ENCODE measurements at regions not wholly inside any gene's neighbourhood (a gene's known extent, or its start where the extent isn't known, plus 50 kb on each side); places are given as distances from the start of the nearest gene placed in this dataset.
"Not testable (repeated sequence)": the region's sequence is repeated elsewhere in the genome, so short reads cannot be mapped to it uniquely, and the experiment has no call there.

DNA sequence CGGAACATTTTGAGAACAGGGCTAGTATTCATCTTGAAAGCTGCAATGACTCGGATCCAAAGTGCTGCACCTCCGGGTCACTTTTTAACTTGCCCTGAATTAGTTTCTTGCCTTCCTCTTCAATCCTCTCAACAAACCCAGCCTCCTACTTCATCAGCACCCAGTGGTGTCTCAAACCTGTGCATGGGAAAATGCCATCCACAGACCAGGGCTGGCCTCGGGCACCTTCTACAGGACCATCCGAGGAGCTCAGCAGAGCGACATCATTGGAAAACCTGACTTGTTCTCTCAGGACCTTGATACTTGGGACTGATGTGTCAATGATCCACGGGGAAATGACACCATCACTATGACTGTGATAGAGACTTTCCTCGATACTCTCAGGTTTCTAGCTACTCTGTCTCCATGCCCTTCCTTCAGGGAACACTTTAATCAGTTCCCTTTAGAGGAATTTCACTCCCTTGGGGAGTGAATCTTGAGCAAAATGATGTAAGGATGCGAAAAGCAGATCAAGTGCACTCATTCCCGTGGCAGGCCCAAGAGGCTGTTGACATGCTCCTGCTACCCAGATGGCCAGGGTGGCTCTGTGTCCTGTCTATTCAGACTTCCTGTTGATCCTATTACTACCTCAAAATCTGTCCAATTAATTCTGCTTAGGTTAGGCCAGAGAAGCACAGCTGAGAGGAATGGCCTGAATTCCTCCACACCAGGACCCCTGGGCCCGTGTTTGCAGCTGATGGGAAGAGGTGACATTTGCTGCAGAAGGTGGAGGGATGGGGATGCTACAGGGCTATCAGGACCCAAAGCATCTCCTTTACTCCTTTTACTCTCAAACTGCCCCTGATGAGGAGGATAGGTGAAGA is 96.5 kb upstream of the SLC25A48 start:
- WGBS, 2 donors (ENCODE audit: low coverage in 1 of 2), result 86 to 87% methylated on average over 7 to 11 of the region's 11 CpGs
- no peak for DNase-seq
- intact Hi-C loops (cut with DNase I; ENCODE audit: low total_unique reads) (no loop called here), in situ Hi-C loops (cut with MboI; ENCODE audit: low pct_ligation_motif_present in 1 of 4, low pct_unique_long_range_greater_than_20kb in 1 of 4, low sequenced_read_pairs in 3 of 4) (no loop called here)
- no peak for TF ChIP-seq POLR2AphosphoS5 (IDR thresholded peaks at IDR 0.05)
- TF ChIP-seq, protein P1, sequence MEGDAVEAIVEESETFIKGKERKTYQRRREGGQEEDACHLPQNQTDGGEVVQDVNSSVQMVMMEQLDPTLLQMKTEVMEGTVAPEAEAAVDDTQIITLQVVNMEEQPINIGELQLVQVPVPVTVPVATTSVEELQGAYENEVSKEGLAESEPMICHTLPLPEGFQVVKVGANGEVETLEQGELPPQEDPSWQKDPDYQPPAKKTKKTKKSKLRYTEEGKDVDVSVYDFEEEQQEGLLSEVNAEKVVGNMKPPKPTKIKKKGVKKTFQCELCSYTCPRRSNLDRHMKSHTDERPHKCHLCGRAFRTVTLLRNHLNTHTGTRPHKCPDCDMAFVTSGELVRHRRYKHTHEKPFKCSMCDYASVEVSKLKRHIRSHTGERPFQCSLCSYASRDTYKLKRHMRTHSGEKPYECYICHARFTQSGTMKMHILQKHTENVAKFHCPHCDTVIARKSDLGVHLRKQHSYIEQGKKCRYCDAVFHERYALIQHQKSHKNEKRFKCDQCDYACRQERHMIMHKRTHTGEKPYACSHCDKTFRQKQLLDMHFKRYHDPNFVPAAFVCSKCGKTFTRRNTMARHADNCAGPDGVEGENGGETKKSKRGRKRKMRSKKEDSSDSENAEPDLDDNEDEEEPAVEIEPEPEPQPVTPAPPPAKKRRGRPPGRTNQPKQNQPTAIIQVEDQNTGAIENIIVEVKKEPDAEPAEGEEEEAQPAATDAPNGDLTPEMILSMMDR (IDR thresholded peaks at IDR 0.05), result no peak
- no peak for TF ChIP-seq POLR2A (IDR thresholded peaks at IDR 0.05)
- no peak for TF ChIP-seq EP300 (IDR thresholded peaks at IDR 0.05; ENCODE audit: low read depth)
- Histone ChIP-seq H3K9me3 (no peaks in the 10 kb centered on the region), H3K27ac (no peak overlapping the region), H3K4me3 (no peak overlapping the region), H3K27me3 (no peaks in the 10 kb centered on the region), H3K4me1 (no peaks in the 10 kb centered on the region), H3K36me3 (no peaks in the 10 kb centered on the region)

DNA sequence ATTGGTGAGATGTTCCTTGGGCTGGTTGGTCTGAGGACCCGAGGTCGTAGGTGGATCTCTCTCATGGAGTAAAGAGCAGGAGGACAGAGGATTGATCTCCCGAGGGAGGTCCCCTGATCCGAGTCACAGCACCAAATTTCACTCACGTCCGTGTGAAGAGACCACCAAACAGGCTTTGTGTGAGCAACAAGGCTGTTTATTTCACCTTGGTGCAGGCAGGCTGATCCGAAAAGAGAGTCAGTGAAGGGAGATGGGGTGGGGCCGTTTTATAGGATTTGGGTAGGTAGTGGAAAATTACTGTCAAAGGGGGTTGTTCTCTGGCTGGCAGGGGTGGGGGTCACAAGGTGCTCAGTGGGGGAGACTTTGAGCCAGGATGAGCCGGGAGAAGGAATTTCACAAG is 97.5 kb upstream of the SLC25A48 start:
- H3K4me1 ChIP-seq; H3K36me3 ChIP-seq; H3K27me3 ChIP-seq; in situ Hi-C loops (cut with MboI; ENCODE audit: low pct_ligation_motif_present in 1 of 4, low pct_unique_long_range_greater_than_20kb in 1 of 4, low sequenced_read_pairs in 3 of 4); H3K27ac ChIP-seq; intact Hi-C loops (cut with DNase I; ENCODE audit: low total_unique reads); DNase-seq; H3K4me3 ChIP-seq; H3K9me3 ChIP-seq: not testable (repeated sequence)
- WGBS, 2 donors (ENCODE audit: low coverage in 1 of 2), result 66 to 75% methylated on average over 8 to 9 of the region's 9 CpGs

DNA sequence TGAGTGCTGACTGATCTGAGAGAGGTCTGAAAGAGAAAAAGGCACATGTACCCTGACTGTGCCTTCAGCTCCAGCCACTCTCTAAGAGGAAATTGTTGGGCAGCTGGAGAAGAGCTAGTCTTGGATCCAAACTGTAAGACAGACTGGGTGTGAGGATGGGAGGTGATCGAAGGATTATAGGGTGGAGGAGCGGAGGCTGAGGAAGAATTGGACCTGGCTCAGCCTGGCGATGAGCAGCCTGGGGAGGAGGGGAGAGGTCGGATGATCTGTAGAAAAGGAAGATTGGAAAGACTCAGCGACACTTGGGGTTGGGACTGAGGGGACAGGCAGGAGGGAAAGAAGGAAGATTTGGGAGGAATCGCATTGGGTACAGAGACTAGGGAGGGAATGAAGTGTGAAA is 98.6 kb upstream of the SLC25A48 start:
- Histone ChIP-seq H3K27me3 (no peaks in the 10 kb centered on the region), H3K36me3 (no peaks in the 10 kb centered on the region), H3K4me1 (no peaks in the 10 kb centered on the region), H3K27ac (no peak overlapping the region), H3K9me3 (no peaks in the 10 kb centered on the region), H3K4me3 (no peak overlapping the region)
- intact Hi-C loops (cut with DNase I; ENCODE audit: low total_unique reads), result no loop called here
- DNase-seq, result no peak
- TF ChIP-seq, protein P1 (IDR thresholded peaks at IDR 0.05), result no peak
- TF ChIP-seq POLR2A (IDR thresholded peaks at IDR 0.05), result no peak
- TF ChIP-seq POLR2AphosphoS5 (IDR thresholded peaks at IDR 0.05), result no peak
- no peak for TF ChIP-seq EP300 (IDR thresholded peaks at IDR 0.05; ENCODE audit: low read depth)
- 86 to 92% methylated on average over 6 of the region's 6 CpGs for WGBS, 2 donors (ENCODE audit: low coverage in 1 of 2)
- in situ Hi-C loops (cut with MboI; ENCODE audit: low pct_ligation_motif_present in 1 of 4, low pct_unique_long_range_greater_than_20kb in 1 of 4, low sequenced_read_pairs in 3 of 4), result no loop called here

DNA sequence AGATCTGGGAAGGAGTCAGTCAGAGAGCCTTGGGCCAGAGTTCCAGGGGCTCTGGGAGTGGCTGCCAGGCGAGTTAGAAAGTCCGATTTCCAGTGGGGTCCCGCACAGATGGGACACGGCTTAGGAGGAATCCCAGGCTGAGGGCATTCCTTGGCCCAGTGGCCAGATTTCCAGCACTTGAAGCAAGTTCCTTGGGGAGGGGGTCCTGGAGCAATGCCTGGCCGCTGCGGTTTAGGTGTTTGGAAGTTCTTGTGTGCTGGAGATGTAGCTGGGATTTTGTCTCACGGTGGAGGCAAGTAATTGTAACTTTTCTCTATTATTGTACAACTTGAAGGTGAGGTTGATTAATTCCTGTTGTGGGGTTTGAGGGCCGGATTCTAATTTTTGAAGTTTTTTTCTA is 99.5 kb upstream of the SLC25A48 start:
- WGBS, 2 donors (ENCODE audit: low coverage in 1 of 2), result 82 to 92% methylated on average over 5 to 8 of the region's 8 CpGs
- H3K36me3 ChIP-seq; H3K9me3 ChIP-seq; H3K27ac ChIP-seq; in situ Hi-C loops (cut with MboI; ENCODE audit: low pct_ligation_motif_present in 1 of 4, low pct_unique_long_range_greater_than_20kb in 1 of 4, low sequenced_read_pairs in 3 of 4); DNase-seq; H3K27me3 ChIP-seq; H3K4me1 ChIP-seq; intact Hi-C loops (cut with DNase I; ENCODE audit: low total_unique reads); H3K4me3 ChIP-seq: not testable (repeated sequence)

DNA sequence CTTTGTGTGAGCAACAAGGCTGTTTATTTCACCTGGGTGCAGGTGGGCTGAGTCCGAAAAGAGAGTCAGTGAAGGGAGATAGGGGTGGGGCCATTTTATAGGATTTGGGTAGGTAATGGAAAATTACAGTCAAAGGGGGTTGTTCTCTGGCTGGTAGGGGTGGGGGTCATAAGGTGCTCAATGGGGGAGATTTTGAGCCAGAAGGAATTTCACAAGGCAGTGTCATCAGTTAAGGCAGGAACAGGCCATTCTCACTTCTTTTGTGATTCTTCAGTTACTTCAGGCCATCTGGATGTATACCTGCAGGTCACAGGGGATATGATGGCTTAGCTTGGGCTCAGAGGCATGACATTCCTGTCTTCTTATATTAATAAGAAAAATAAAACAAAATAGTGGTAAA is 103.4 kb upstream of the SLC25A48 start:
- 70 to 100% methylated on average over 1 of the region's 1 CpG for WGBS, 2 donors (ENCODE audit: low coverage in 1 of 2)
- H3K27ac ChIP-seq; intact Hi-C loops (cut with DNase I; ENCODE audit: low total_unique reads); H3K4me3 ChIP-seq; H3K27me3 ChIP-seq; DNase-seq; H3K4me1 ChIP-seq; in situ Hi-C loops (cut with MboI; ENCODE audit: low pct_ligation_motif_present in 1 of 4, low pct_unique_long_range_greater_than_20kb in 1 of 4, low sequenced_read_pairs in 3 of 4); H3K9me3 ChIP-seq; H3K36me3 ChIP-seq: not testable (repeated sequence)

DNA sequence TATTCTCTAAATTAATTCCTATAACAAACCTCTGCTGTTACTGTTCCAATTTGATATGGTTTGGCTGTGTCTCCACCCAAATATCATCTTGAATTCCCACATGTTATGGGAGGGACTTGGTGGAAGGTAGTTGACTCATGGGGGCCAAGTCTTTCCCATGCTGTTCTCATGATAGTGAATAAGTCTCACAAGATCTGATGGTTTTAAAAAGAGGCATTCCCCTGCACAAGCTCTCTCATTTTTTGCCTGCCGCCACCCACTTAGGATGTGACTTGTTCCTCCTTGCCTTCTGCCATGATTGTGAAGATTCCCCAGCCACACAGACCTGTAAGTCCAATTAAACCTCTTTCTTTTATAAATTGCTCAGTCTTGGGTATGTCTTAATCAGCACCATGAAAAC is 104.3 kb upstream of the SLC25A48 start:
- in situ Hi-C loops (cut with MboI; ENCODE audit: low pct_ligation_motif_present in 1 of 4, low pct_unique_long_range_greater_than_20kb in 1 of 4, low sequenced_read_pairs in 3 of 4); H3K27me3 ChIP-seq; H3K36me3 ChIP-seq; H3K4me3 ChIP-seq; H3K9me3 ChIP-seq; DNase-seq; H3K27ac ChIP-seq; intact Hi-C loops (cut with DNase I; ENCODE audit: low total_unique reads); H3K4me1 ChIP-seq: not testable (repeated sequence)
- 86 to 100% methylated on average over 1 of the region's 1 CpG for WGBS, 2 donors (ENCODE audit: low coverage in 1 of 2)
